ENCODE measurements at regions not wholly inside any gene's neighbourhood (a gene's known extent, or its start where the extent isn't known, plus 50 kb on each side); places are given as distances from the start of the nearest gene placed in this dataset.

GRCh38 chr5:97475847-97476246 lies 292.8 kb upstream of the RIOK2 start (continued):
- TF ChIP-seq JUND (IDR thresholded peaks at IDR 0.05; ENCODE audit: low read length) (no peak), HDAC6 (IDR thresholded peaks at IDR 0.05; ENCODE audit: low read depth, low read length) (no peak), NRF1 (IDR thresholded peaks at IDR 0.05; ENCODE audit: low read depth, low read length) (no peak), POU5F1 (IDR thresholded peaks at IDR 0.05; ENCODE audit: low read depth, low read length) (no peak), BRCA1 (IDR thresholded peaks at IDR 0.05; ENCODE audit: low read depth, low read length) (no peak), TAF7 (optimal IDR thresholded peaks at IDR 0.05; ENCODE audit: borderline replicate concordance, low read depth, low read length) (no peak), MAFK (IDR thresholded peaks at IDR 0.05; ENCODE audit: low read depth, low read length) (no peak), EP300 (IDR thresholded peaks at IDR 0.05; ENCODE audit: borderline replicate concordance in 1 of 2, low read depth in 2 of 2, low read length in 2 of 2) (no peak), POLR2A (IDR thresholded peaks at IDR 0.05; ENCODE audit: control extremely low read depth in 1 of 2, low read depth in 2 of 2, low read length in 2 of 2) (no peak), ASH2L (IDR thresholded peaks at IDR 0.05; ENCODE audit: low read length) (no peak), RXRA (IDR thresholded peaks at IDR 0.05; ENCODE audit: insufficient read depth, low read depth, low read length) (no peak), TBP (IDR thresholded peaks at IDR 0.05; ENCODE audit: low read depth, low read length) (no peak)
- TF ChIP-seq, protein P1, sequence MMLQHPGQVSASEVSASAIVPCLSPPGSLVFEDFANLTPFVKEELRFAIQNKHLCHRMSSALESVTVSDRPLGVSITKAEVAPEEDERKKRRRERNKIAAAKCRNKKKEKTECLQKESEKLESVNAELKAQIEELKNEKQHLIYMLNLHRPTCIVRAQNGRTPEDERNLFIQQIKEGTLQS (IDR thresholded peaks at IDR 0.05; ENCODE audit: insufficient read depth, low read depth, low read length): no peak

Measured in H1 (cell line).